ENCODE measurements at regions not wholly inside any gene's neighbourhood (a gene's known extent, or its start where the extent isn't known, plus 50 kb on each side); places are given as distances from the start of the nearest gene placed in this dataset.
A peak's percentile ranks its signal among the peaks of the same experiment; 100 is the strongest.

- no peaks in the 10 kb centered on the region for H3K9me3 ChIP-seq (ENCODE audit: control insufficient read depth in 2 of 3, insufficient read depth in 1 of 3, low read length in 3 of 3)
- H3K27ac ChIP-seq (ENCODE audit: low read depth in 2 of 2, low read length in 2 of 2) = no peak overlapping the region
- TF ChIP-seq CTCF (IDR thresholded peaks at IDR 0.05; ENCODE audit: borderline replicate concordance, extremely low read depth, insufficient read depth) = no peak
- intact Hi-C loops (cut with DNase I) = no loop called here
- no peaks in the 10 kb centered on the region for H3K4me1 ChIP-seq (ENCODE audit: control insufficient read depth in 2 of 3, insufficient read depth in 2 of 3, low read depth in 1 of 3, low read length in 3 of 3)
- no peaks in the 10 kb centered on the region for H3K36me3 ChIP-seq (ENCODE audit: control insufficient read depth in 2 of 3, insufficient read depth in 3 of 3, low read length in 3 of 3)
- H3K4me3 ChIP-seq (ENCODE audit: low read length in 3 of 3) = no peak overlapping the region
- H3K9ac ChIP-seq (ENCODE audit: low read length in 3 of 3) = no peak overlapping the region
- DNase-seq = no peak
- FAIRE-seq = no peak
- no peaks in the 10 kb centered on the region for H3K27me3 ChIP-seq (ENCODE audit: control insufficient read depth, insufficient read depth, low read length)
Measured at GRCh38 chrY:20986037-20986436, 230.1 kb downstream of the RPS4Y2 start.

GRCh38 chrY:20990123-20990522 is 234.2 kb downstream of the RPS4Y2 start:
- no peak for FAIRE-seq
- H3K9me3 ChIP-seq (ENCODE audit: control insufficient read depth in 2 of 3, insufficient read depth in 1 of 3, low read length in 3 of 3) = no peaks in the 10 kb centered on the region
- H3K27me3 ChIP-seq (ENCODE audit: control insufficient read depth, insufficient read depth, low read length) = no peaks in the 10 kb centered on the region

GRCh38 chrY:20990869-20991548 is 235.1 kb downstream of the RPS4Y2 start:
- Histone ChIP-seq H3K9ac (ENCODE audit: low read length in 3 of 3) (no peak overlapping the region), H3K27ac (ENCODE audit: low read depth in 2 of 2, low read length in 2 of 2) (no peak overlapping the region), H3K27me3 (ENCODE audit: control insufficient read depth, insufficient read depth, low read length) (no peaks in the 10 kb centered on the region), H3K36me3 (ENCODE audit: control insufficient read depth in 2 of 3, insufficient read depth in 3 of 3, low read length in 3 of 3) (no peaks in the 10 kb centered on the region), H3K4me3 (ENCODE audit: low read length in 3 of 3) (peak overlapping the region in 2 of 3 donors; percentile 48 to 55), H3K4me1 (ENCODE audit: control insufficient read depth in 2 of 3, insufficient read depth in 2 of 3, low read depth in 1 of 3, low read length in 3 of 3) (no peaks in the 10 kb centered on the region), H3K9me3 (ENCODE audit: control insufficient read depth in 2 of 3, insufficient read depth in 1 of 3, low read length in 3 of 3) (no peaks in the 10 kb centered on the region)
- DNase-seq (no peak), FAIRE-seq (no peak)
- TF ChIP-seq CTCF (IDR thresholded peaks at IDR 0.05; ENCODE audit: borderline replicate concordance, extremely low read depth, insufficient read depth) = no peak
- intact Hi-C loops (cut with DNase I) = no loop called here

More at GRCh38 chrY:20990123-20990522, 234.2 kb downstream of the RPS4Y2 start:
- no peaks in the 10 kb centered on the region for H3K4me1 ChIP-seq (ENCODE audit: control insufficient read depth in 2 of 3, insufficient read depth in 2 of 3, low read depth in 1 of 3, low read length in 3 of 3)
- no peak overlapping the region for H3K4me3 ChIP-seq (ENCODE audit: low read length in 3 of 3)
- H3K27ac ChIP-seq (ENCODE audit: low read depth in 2 of 2, low read length in 2 of 2) = no peak overlapping the region
- H3K9ac ChIP-seq (ENCODE audit: low read length in 3 of 3) = no peak overlapping the region
- no peaks in the 10 kb centered on the region for H3K36me3 ChIP-seq (ENCODE audit: control insufficient read depth in 2 of 3, insufficient read depth in 3 of 3, low read length in 3 of 3)
- no peak for TF ChIP-seq CTCF (IDR thresholded peaks at IDR 0.05; ENCODE audit: borderline replicate concordance, extremely low read depth, insufficient read depth)
- DNase-seq = no peak
- intact Hi-C loops (cut with DNase I) = no loop called here

- H3K27me3 ChIP-seq (ENCODE audit: control insufficient read depth, insufficient read depth, low read length) = no peaks in the 10 kb centered on the region
- no peak for TF ChIP-seq CTCF (IDR thresholded peaks at IDR 0.05; ENCODE audit: borderline replicate concordance, extremely low read depth, insufficient read depth)
- no peak for FAIRE-seq
- H3K36me3 ChIP-seq (ENCODE audit: control insufficient read depth in 2 of 3, insufficient read depth in 3 of 3, low read length in 3 of 3) = no peaks in the 10 kb centered on the region
- intact Hi-C loops (cut with DNase I) = no loop called here
- DNase-seq = no peak
- H3K9me3 ChIP-seq (ENCODE audit: control insufficient read depth in 2 of 3, insufficient read depth in 1 of 3, low read length in 3 of 3) = no peaks in the 10 kb centered on the region
- no peak overlapping the region for H3K27ac ChIP-seq (ENCODE audit: low read depth in 2 of 2, low read length in 2 of 2)
- H3K4me1 ChIP-seq (ENCODE audit: control insufficient read depth in 2 of 3, insufficient read depth in 2 of 3, low read depth in 1 of 3, low read length in 3 of 3) = no peaks in the 10 kb centered on the region
- H3K4me3 ChIP-seq (ENCODE audit: low read length in 3 of 3) = no peak overlapping the region
- no peak overlapping the region for H3K9ac ChIP-seq (ENCODE audit: low read length in 3 of 3)
Measured at GRCh38 chrY:20997355-20997754, 241.4 kb downstream of the RPS4Y2 start.
